ENCODE measurements at regions not wholly inside any gene's neighbourhood (a gene's known extent, or its start where the extent isn't known, plus 50 kb on each side); places are given as distances from the start of the nearest gene placed in this dataset.

DNA sequence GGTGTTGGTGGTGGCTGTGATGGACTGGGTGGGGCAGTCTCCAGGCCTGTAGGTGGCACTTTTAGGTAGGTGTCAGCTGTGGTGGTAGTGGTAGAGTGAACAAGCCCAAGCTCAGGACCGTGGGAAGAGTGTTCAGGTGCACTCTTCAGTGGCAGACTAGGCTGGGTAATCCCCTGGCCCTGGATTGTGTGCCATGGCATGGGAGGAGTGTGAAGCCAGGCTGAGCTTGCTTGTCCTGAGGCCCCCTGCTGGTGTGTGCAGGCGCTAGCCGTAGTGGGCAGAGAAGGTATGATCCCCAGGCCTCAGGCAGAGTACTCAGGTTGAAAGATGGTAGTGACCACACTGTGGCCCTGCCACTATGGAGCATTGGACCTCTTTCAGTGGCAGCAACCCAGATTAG is 850.3 kb downstream of the DSC3 start:
- no peak for TF ChIP-seq CTCF (IDR thresholded peaks at IDR 0.05; ENCODE audit: unreplicated experiment)
- Mint-ChIP-seq H3K4me1 (ENCODE audit: insufficient read depth, unreplicated experiment) (no peaks in the 10 kb centered on the region), H3K27me3 (ENCODE audit: insufficient read depth, unreplicated experiment) (no peaks in the 10 kb centered on the region), H3K9me3 (ENCODE audit: unreplicated experiment) (no peaks in the 10 kb centered on the region), H3K27ac (ENCODE audit: low read depth, unreplicated experiment) (no peak overlapping the region), H3K36me3 (ENCODE audit: insufficient read depth, unreplicated experiment) (peaks cover 6% of the 10 kb centered on the region), H3K4me3 (ENCODE audit: unreplicated experiment) (no peak overlapping the region)
- no TSS peak for BruUV-seq (replicated peaks)
- ChIA-PET CTCF (interaction anchor here (0.6 kb wide), 1 partner anchor 19 kb away, joined by 3 read pairs; no protein-coding TSS in a partner anchor), POLR2A (no interaction called here)
- intact Hi-C loops (cut with micrococcal nuclease), result no loop called here
- no peak for DNase-seq (ENCODE audit: unreplicated experiment)

GRCh38 chr18:30186245-30186644 is 856.3 kb downstream of the DSC3 start:
- no peak overlapping the region for H3K27ac Mint-ChIP-seq (ENCODE audit: low read depth, unreplicated experiment)
- H3K27me3 Mint-ChIP-seq (ENCODE audit: insufficient read depth, unreplicated experiment), result no peaks in the 10 kb centered on the region
- ChIA-PET POLR2A (no interaction called here), CTCF (no interaction called here)
- no peak overlapping the region for H3K4me3 Mint-ChIP-seq (ENCODE audit: unreplicated experiment)
- no peaks in the 10 kb centered on the region for H3K36me3 Mint-ChIP-seq (ENCODE audit: insufficient read depth, unreplicated experiment)
- H3K9me3 Mint-ChIP-seq (ENCODE audit: unreplicated experiment), result no peaks in the 10 kb centered on the region
- no peak for TF ChIP-seq CTCF (IDR thresholded peaks at IDR 0.05; ENCODE audit: unreplicated experiment)
- H3K4me1 Mint-ChIP-seq (ENCODE audit: insufficient read depth, unreplicated experiment), result no peaks in the 10 kb centered on the region
- BruUV-seq (replicated peaks), result no TSS peak
- intact Hi-C loops (cut with micrococcal nuclease), result no loop called here
- DNase-seq (ENCODE audit: unreplicated experiment), result no peak

DNA sequence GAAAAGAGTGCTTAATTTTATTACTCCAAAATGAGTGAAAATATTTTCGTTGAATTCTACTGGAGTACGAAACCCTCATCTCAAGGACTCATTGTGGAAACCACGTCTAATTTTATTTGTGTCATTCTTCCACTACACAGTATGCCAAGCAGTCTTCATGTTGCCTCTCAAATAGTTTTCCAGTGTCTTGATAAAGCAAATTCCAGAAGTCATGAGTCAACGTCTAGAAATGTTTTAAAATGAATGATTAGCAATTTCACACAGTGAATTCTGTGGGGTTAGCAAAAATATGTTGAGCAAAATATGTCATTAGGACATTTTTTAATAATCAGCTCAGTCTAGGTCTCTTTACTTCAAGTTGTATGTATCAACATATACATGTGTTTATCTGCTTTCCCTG is 865.5 kb downstream of the DSC3 start:
- no peaks in the 10 kb centered on the region for H3K27me3 Mint-ChIP-seq (ENCODE audit: insufficient read depth, unreplicated experiment)
- no TSS peak for BruUV-seq (replicated peaks)
- H3K4me1 Mint-ChIP-seq (ENCODE audit: insufficient read depth, unreplicated experiment), result peaks cover 8% of the 10 kb centered on the region
- POLR2A ChIA-PET, result interaction anchor here (1.1 kb wide), 1 partner anchor 13 kb away, joined by 3 read pairs; no protein-coding TSS in a partner anchor
- peaks cover 6% of the 10 kb centered on the region for H3K9me3 Mint-ChIP-seq (ENCODE audit: unreplicated experiment)
- no peaks in the 10 kb centered on the region for H3K36me3 Mint-ChIP-seq (ENCODE audit: insufficient read depth, unreplicated experiment)
- CTCF ChIA-PET, result interaction anchor here (1.0 to 1.7 kb wide), 2 partner anchors 13 to 104 kb away, joined by 4 to 6 read pairs; no protein-coding TSS in a partner anchor
- no peak overlapping the region for H3K4me3 Mint-ChIP-seq (ENCODE audit: unreplicated experiment)
- TF ChIP-seq CTCF (IDR thresholded peaks at IDR 0.05; ENCODE audit: unreplicated experiment), result no peak
- H3K27ac Mint-ChIP-seq (ENCODE audit: low read depth, unreplicated experiment), result peak overlapping the region; percentile 16
- DNase-seq (ENCODE audit: unreplicated experiment), result peak; percentile 1
- intact Hi-C loops (cut with micrococcal nuclease), result no loop called here

- ChIA-PET CTCF (interaction anchor here (1.6 kb wide), 1 partner anchor 17 kb away, joined by 3 read pairs; no protein-coding TSS in a partner anchor), POLR2A (interaction anchor here (0.7 kb wide), 2 partner anchors 808 to 827 kb away, joined by 3 read pairs; no protein-coding TSS in a partner anchor)
- no peak for TF ChIP-seq CTCF (IDR thresholded peaks at IDR 0.05; ENCODE audit: unreplicated experiment)
- Mint-ChIP-seq H3K36me3 (ENCODE audit: insufficient read depth, unreplicated experiment) (no peaks in the 10 kb centered on the region), H3K4me3 (ENCODE audit: unreplicated experiment) (no peak overlapping the region), H3K4me1 (ENCODE audit: insufficient read depth, unreplicated experiment) (peaks cover 8% of the 10 kb centered on the region), H3K27ac (ENCODE audit: low read depth, unreplicated experiment) (no peak overlapping the region), H3K27me3 (ENCODE audit: insufficient read depth, unreplicated experiment) (no peaks in the 10 kb centered on the region), H3K9me3 (ENCODE audit: unreplicated experiment) (peaks cover 6% of the 10 kb centered on the region)
- intact Hi-C loops (cut with micrococcal nuclease), result no loop called here
- BruUV-seq (replicated peaks), result no TSS peak
- no peak for DNase-seq (ENCODE audit: unreplicated experiment)
These were observed 866.8 kb downstream of the DSC3 start for GRCh38 chr18:30175621-30176225.

Measured in MCF 10A (cell line).